ENCODE measurements at regions not wholly inside any gene's neighbourhood (a gene's known extent, or its start where the extent isn't known, plus 50 kb on each side); places are given as distances from the start of the nearest gene placed in this dataset.

GRCh38 chr18:38305961-38306360 lies 740.4 kb upstream of the CELF4 start:
- TF ChIP-seq POLR2A (IDR thresholded peaks at IDR 0.05) (no peak), CTCF (IDR thresholded peaks at IDR 0.05) (no peak)

All from testis (tissue), 2 donors.